HepG2 (cell line): ENCODE measurements at regions not wholly inside any gene's neighbourhood (a gene's known extent, or its start where the extent isn't known, plus 50 kb on each side); places are given as distances from the start of the nearest gene placed in this dataset.

ENCODE experiments used
- ATAC-seq: fragments of 200-7000 bp; cut with Tn5 transposase; 3 replicates; pipeline ENCODE4 v1.9.1; 2020; ENCODE audit warnings: mild to moderate bottlenecking, moderate library complexity
- BruUV-seq: library from RNA; stranded (reverse); fragments of 400-500 nt; replicated peaks from 2 replicates; lab custom pipeline; 2021; lab: Mats Ljungman, UMichigan
- CTCF ChIA-PET: fragments of 300-600 bp; formaldehyde crosslinking; extraction: SDS; loops from one replicate; lab custom pipeline; 2021; ENCODE audit warnings: low total read pairs, inconsistent platforms, low intra/inter-chr PET ratio; lab: Yijun Ruan, JAX
- POLR2A ChIA-PET: fragments of 350-600 bp; sonication (Branson Sonifier 250); formaldehyde crosslinking; loops from one replicate; lab custom pipeline; 2020; ENCODE audit warnings: antibody characterized with exemption, inconsistent platforms; lab: Yijun Ruan, JAX
- DNase-seq: peaks from one replicate; pipeline ENCODE4 v3.0.0-alpha.2; 2015; ENCODE audit warnings: low spot score
- FAIRE-seq: peaks from 3 replicates; lab custom pipeline; 2011; peaks lifted over from hg19 to GRCh38; lab: Jason Lieb, UNC
- H2AFZ ChIP-seq: one replicate; pipeline ENCODE4 v1.6.1; 2011; ENCODE audit warnings: low read length, inconsistent platforms
- H3K27ac ChIP-seq: fragments of 300-600 bp; 3 replicates; pipeline ENCODE4 v1.8.0; 2011; ENCODE audit warnings: mixed run types, mild to moderate bottlenecking, mixed read lengths, low read length, inconsistent platforms; ENCODE audit not compliant: insufficient read depth; ENCODE audit errors: extremely low read length
- H3K27me3 ChIP-seq, 2 experiments: fragments of 200-600 bp in 1 of 2; 2 replicates in 1 of 2; 3 replicates in 1 of 2; pipeline versions ENCODE4 v1.6.0 to v1.8.0; 2011; ENCODE audit warnings: low read length in 2 of 2, mild to moderate bottlenecking in 2 of 2, moderate library complexity in 2 of 2, inconsistent platforms in 1 of 2; ENCODE audit not compliant: insufficient read depth in 2 of 2, control insufficient read depth in 1 of 2
- H3K36me3 ChIP-seq, 2 experiments: fragments of 200-600 bp in 1 of 2; replicated peaks in 1 of 2; 2 replicates in 1 of 2; 3 replicates in 1 of 2; pipeline versions ENCODE4 v1.5.1 to v1.8.0; 2011; ENCODE audit warnings: low read length in 2 of 2, inconsistent platforms in 1 of 2; ENCODE audit not compliant: insufficient read depth in 2 of 2, control insufficient read depth in 1 of 2
- H3K4me1 ChIP-seq: 2 replicates; pipeline ENCODE4 v1.5.1; 2012; ENCODE audit warnings: low read length, inconsistent platforms; ENCODE audit not compliant: insufficient read depth
- H3K4me2 ChIP-seq: 2 replicates; pipeline ENCODE4 v1.6.0; 2011; ENCODE audit warnings: low read depth, low read length, inconsistent platforms
- H3K4me3 ChIP-seq, 3 experiments: fragments of 200-600 bp in 1 of 3; sonication (generic), shearing (Covaris generic) in 1 of 3; replicated peaks in 1 of 3; 2 replicates each; pipeline ENCODE4 v1.5.1; 2011 to 2016; ENCODE audit warnings: low read length in 3 of 3, inconsistent platforms in 2 of 3, low read depth in 2 of 3, mild to moderate bottlenecking in 2 of 3, control low read depth in 1 of 3, mixed read lengths in 1 of 3; ENCODE audit not compliant: insufficient read depth in 1 of 3
- H3K79me2 ChIP-seq: one replicate; pipeline ENCODE4 v1.6.1; 2011; ENCODE audit warnings: low read length, inconsistent platforms; ENCODE audit not compliant: insufficient read depth
- H3K9ac ChIP-seq: 2 replicates; pipeline ENCODE4 v1.6.0; 2011; ENCODE audit warnings: mild to moderate bottlenecking, low read depth, low read length, inconsistent platforms; ENCODE audit not compliant: insufficient read depth
- H3K9me3 ChIP-seq: 2 replicates; pipeline ENCODE4 v1.5.1; 2012; ENCODE audit warnings: mild to moderate bottlenecking, low read length
- H4K20me1 ChIP-seq: 2 replicates; pipeline ENCODE4 v1.6.0; 2011; ENCODE audit warnings: inconsistent platforms, mild to moderate bottlenecking, low read length, moderate library complexity; ENCODE audit not compliant: insufficient read depth
- BRCA1 ChIP-seq: sonication (generic); formaldehyde crosslinking; IDR thresholded peaks from 2 replicates; pipeline ENCODE4 v1.4.0; 2020; ENCODE audit warnings: missing genetic modification reagents
- ESRRA ChIP-seq: sonication (generic); formaldehyde crosslinking; IDR thresholded peaks from 2 replicates; pipeline ENCODE4 v1.5.1; 2020; ENCODE audit warnings: mild to moderate bottlenecking, low read depth, missing genetic modification reagents
- FLYWCH1 ChIP-seq: sonication (generic); formaldehyde crosslinking; IDR thresholded peaks from 2 replicates; pipeline ENCODE4 v1.8.1; 2023; ENCODE audit warnings: mild to moderate bottlenecking, missing genetic modification reagents
- MAFK ChIP-seq, 2 experiments: IDR thresholded peaks in 1 of 2; conservative IDR thresholded peaks in 1 of 2; 2 replicates each; pipeline ENCODE4 v1.6.1; 2011; ENCODE audit warnings: improper control_type of control experiment in 2 of 2, low read length in 2 of 2
- MZF1 ChIP-seq: sonication (generic); formaldehyde crosslinking; IDR thresholded peaks from 2 replicates; pipeline ENCODE4 v1.8.1; 2023; ENCODE audit warnings: mild to moderate bottlenecking, missing genetic modification reagents, borderline replicate concordance
- PLSCR1 ChIP-seq: sonication (generic); formaldehyde crosslinking; IDR thresholded peaks from 2 replicates; pipeline ENCODE4 v1.5.0; 2020; ENCODE audit warnings: missing genetic modification reagents, mild to moderate bottlenecking, borderline replicate concordance
- ZNF263 ChIP-seq: sonication (generic); formaldehyde crosslinking; IDR thresholded peaks from 2 replicates; pipeline ENCODE4 v1.4.0; 2020; ENCODE audit warnings: missing genetic modification reagents
- ZNF451 ChIP-seq: sonication (generic); formaldehyde crosslinking; IDR thresholded peaks from 2 replicates; pipeline ENCODE4 v1.5.0; 2020; ENCODE audit warnings: mild to moderate bottlenecking, missing genetic modification reagents
- ZNF503 ChIP-seq: sonication (generic); formaldehyde crosslinking; IDR thresholded peaks from 2 replicates; pipeline ENCODE4 v1.4.0; 2020; ENCODE audit warnings: missing genetic modification reagents
- ZNF564 ChIP-seq: sonication (generic); formaldehyde crosslinking; IDR thresholded peaks from 2 replicates; pipeline ENCODE4 v1.8.1; 2023; ENCODE audit warnings: mild to moderate bottlenecking, missing genetic modification reagents
- ZNF7 ChIP-seq: IDR thresholded peaks from 2 replicates; pipeline ENCODE4 v1.6.1; 2016; ENCODE audit warnings: missing biosample characterization, missing genetic modification reagents
- ZNF709 ChIP-seq: sonication (generic); formaldehyde crosslinking; IDR thresholded peaks from 2 replicates; pipeline ENCODE4 v1.5.0; 2020; ENCODE audit warnings: mild to moderate bottlenecking, missing genetic modification reagents
- in situ Hi-C: cut with HindIII; loops from 2 replicates; pipeline ENCODE4 v1.10.0; 2017; ENCODE audit warnings: low pct_unique_long_range_greater_than_20kb; ENCODE audit not compliant: extremely low pct_ligation_motif_present
- intact Hi-C: fragments of 100-400 bp; cut with micrococcal nuclease; formaldehyde crosslinking; loops from one replicate; pipeline ENCODE4 v1.10.0; 2022; ENCODE audit not compliant: unreplicated experiment

GRCh38 chr2:137776697-137777096, 187.6 kb upstream of the HNMT start (continued):
- TF ChIP-seq PLSCR1 (CRISPR knock-in tag) (no peak), ZNF263 (CRISPR knock-in tag) (no peak), ZNF564 (CRISPR knock-in tag) (no peak), BRCA1 (no peak)

GRCh38 chr2:137797641-137798040, 166.6 kb upstream of the HNMT start:
- ATAC-seq: no peak
- in situ Hi-C loops (no loop called here), intact Hi-C loops (no loop called here)
- POLR2A ChIA-PET: no interaction called here
- H3K4me1 ChIP-seq: no peaks in the 10 kb centered on the region
- no peak for DNase-seq
- no peak overlapping the region for H2AFZ ChIP-seq
- no peak for FAIRE-seq
- TF ChIP-seq MAFK (conservative IDR thresholded peaks at IDR 0.05 in 1 of 2, IDR thresholded peaks at IDR 0.05 in 1 of 2; ENCODE audit: low read length in 2 of 2): peak in 1 of 2 experiments; percentile 10; a peak in 1 of 4 replicates
- no peak for TF ChIP-seq MZF1 (CRISPR knock-in tag)
- no peak for TF ChIP-seq FLYWCH1 (CRISPR knock-in tag)
- no peak for TF ChIP-seq ZNF503 (CRISPR knock-in tag)
- TF ChIP-seq ZNF709 (CRISPR knock-in tag): no peak
- TF ChIP-seq ZNF451: no peak
- no peak for TF ChIP-seq ZNF7 (CRISPR knock-in tag)
- no peak for TF ChIP-seq ESRRA
- TF ChIP-seq, all 625 proteins: peak for 1
- Histone ChIP-seq H3K79me2 (no peaks in the 10 kb centered on the region), H3K9me3 (no peaks in the 10 kb centered on the region; the same call in 1 of the 2 replicates), H3K27ac (no peak overlapping the region), H3K27me3 (no peaks in the 10 kb centered on the region), H3K9ac (no peak overlapping the region), H3K4me2 (no peak overlapping the region), H4K20me1 (no peaks in the 10 kb centered on the region), H3K36me3 (no peaks in the 10 kb centered on the region), H3K4me3 (no peak overlapping the region)
- CTCF ChIA-PET: no interaction called here
- BruUV-seq: no TSS peak
